CD4-positive, alpha-beta T cell (primary cell): ENCODE measurements at regions not wholly inside any gene's neighbourhood (a gene's known extent, or its start where the extent isn't known, plus 50 kb on each side); places are given as distances from the start of the nearest gene placed in this dataset.

Experiments used
- ATAC-seq: fragments of 200-7000 bp; cut with Tn5 transposase; one replicate; pipeline ENCODE4 v1.10.0; 2022; ENCODE audit warnings: mild to moderate bottlenecking; ENCODE audit not compliant: poor library complexity
- CTCF ChIA-PET: fragments of 350-600 bp; sonication (Branson Sonifier 250); formaldehyde crosslinking; loops from one replicate; lab custom pipeline; 2021; ENCODE audit warnings: antibody characterized with exemption, inconsistent platforms; lab: Charles Lee
- POLR2A ChIA-PET: fragments of 350-600 bp; sonication (Branson Sonifier 250); formaldehyde crosslinking; loops from one replicate; lab custom pipeline; 2021; ENCODE audit warnings: antibody characterized with exemption, inconsistent platforms; lab: Charles Lee
- DNase-seq, 14 experiments: peaks; one replicate each; pipeline ENCODE4 v3.0.0-alpha.2; 2013 to 2020; ENCODE audit warnings: mixed read lengths in 2 of 14
- H3K27ac ChIP-seq, 2 donors: one replicate each; pipeline versions ENCODE4 v1.5.1 to v1.7.0; 2013; ENCODE audit warnings: low read length in 2 of 2, low read depth in 1 of 2, mild to moderate bottlenecking in 1 of 2
- H3K27me3 ChIP-seq, 2 experiments: 1 replicate in 1 of 2; 2 replicates in 1 of 2; pipeline versions ENCODE4 v1.6.1 to v1.7.0; 2013; ENCODE audit warnings: low read length in 2 of 2, control low read depth in 1 of 2, mild to moderate bottlenecking in 1 of 2, moderate library complexity in 1 of 2; ENCODE audit not compliant: insufficient read depth in 2 of 2, control insufficient read depth in 1 of 2
- H3K36me3 ChIP-seq: one replicate; pipeline ENCODE4 v1.6.1; 2013; ENCODE audit warnings: low read length, control low read depth; ENCODE audit not compliant: insufficient read depth
- H3K4me1 ChIP-seq: one replicate; pipeline ENCODE4 v1.6.1; 2013; ENCODE audit warnings: low read length, control low read depth; ENCODE audit not compliant: insufficient read depth
- H3K4me3 ChIP-seq: one replicate; pipeline ENCODE4 v1.5.1; 2013; ENCODE audit warnings: mild to moderate bottlenecking, low read length, moderate library complexity
- H3K9me3 ChIP-seq, 2 experiments: 1 replicate in 1 of 2; 2 replicates in 1 of 2; pipeline versions ENCODE4 v1.6.1 to v1.7.0; 2013; ENCODE audit warnings: low read length in 2 of 2, mild to moderate bottlenecking in 2 of 2, control low read depth in 1 of 2, moderate library complexity in 1 of 2; ENCODE audit not compliant: control insufficient read depth in 1 of 2, insufficient read depth in 1 of 2
- H3K27ac Mint-ChIP-seq: one replicate; pipeline ENCODE4 v1.8.0; 2020; ENCODE audit warnings: mixed read lengths
- H3K27me3 Mint-ChIP-seq: one replicate; pipeline ENCODE4 v1.8.0; 2021; ENCODE audit warnings: mixed read lengths
- H3K36me3 Mint-ChIP-seq: one replicate; pipeline ENCODE4 v1.8.0; 2021; ENCODE audit warnings: low read depth, mixed read lengths
- H3K4me1 Mint-ChIP-seq: one replicate; pipeline ENCODE4 v1.8.0; 2021; ENCODE audit warnings: low read depth, mixed read lengths
- H3K4me3 Mint-ChIP-seq: one replicate; pipeline ENCODE4 v1.8.0; 2020; ENCODE audit warnings: mild to moderate bottlenecking, mixed read lengths
- H3K9me3 Mint-ChIP-seq: one replicate; pipeline ENCODE4 v1.8.0; 2020; ENCODE audit warnings: mixed read lengths
- CTCF ChIP-seq: fragments of 200-600 bp; IDR thresholded peaks from one replicate; pipeline ENCODE4 v1.8.0; 2022; ENCODE audit warnings: antibody characterized with exemption, mild to moderate bottlenecking
- intact Hi-C, 2 experiments: fragments of 100-400 bp; cut with DNase I in 1 of 2; cut with micrococcal nuclease in 1 of 2; formaldehyde crosslinking; loops; one replicate each; pipeline versions ENCODE4 v1.15.1 to v1.9.0; 2023 to 2025; cut with DNase I, micrococcal nuclease

DNA sequence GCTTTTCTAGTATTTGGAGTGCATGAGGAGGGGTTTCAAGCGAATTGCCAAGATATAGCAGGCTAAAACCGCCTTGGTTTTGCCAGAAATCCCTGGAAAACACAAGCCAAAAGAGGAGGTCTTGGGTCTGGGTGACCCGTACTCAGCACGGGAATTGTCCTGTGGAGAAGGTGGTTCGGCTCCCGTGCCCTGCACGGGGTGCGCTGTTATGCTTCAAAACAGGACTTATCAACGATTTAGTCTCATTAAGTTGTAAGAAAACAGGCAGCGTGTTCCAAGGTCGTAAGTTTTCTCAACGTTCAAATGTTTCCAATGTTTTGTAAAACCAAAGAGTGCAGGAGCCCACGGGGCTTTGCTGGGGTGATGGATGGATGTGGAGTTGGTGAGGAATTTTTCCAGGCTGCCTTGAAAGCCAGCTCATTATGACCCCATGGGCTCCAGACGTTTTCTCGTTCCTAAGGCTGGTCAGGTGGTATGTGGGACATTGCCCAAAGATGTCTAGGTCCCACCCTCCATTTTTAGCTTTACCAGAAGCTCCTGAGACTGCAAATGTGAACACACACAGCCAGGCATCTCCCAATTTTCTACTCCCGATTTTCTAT, 75.4 kb upstream of the CLDN14 start:
- DNase-seq = no peak
- H3K27me3 ChIP-seq = peaks cover 0 to 3% of the 10 kb centered on the region in 2 experiments
- no peak for ATAC-seq
- peaks cover under 1% of the 10 kb centered on the region for H3K27me3 Mint-ChIP-seq
- no peaks in the 10 kb centered on the region for H3K9me3 Mint-ChIP-seq
- no peak for TF ChIP-seq CTCF
- H3K27ac Mint-ChIP-seq = no peak overlapping the region
- H3K36me3 Mint-ChIP-seq = no peaks in the 10 kb centered on the region
- H3K9me3 ChIP-seq = peaks cover 0 to 8% of the 10 kb centered on the region in 2 experiments
- no peaks in the 10 kb centered on the region for H3K4me1 Mint-ChIP-seq
- ChIA-PET CTCF (no interaction called here), POLR2A (no interaction called here)
- no peaks in the 10 kb centered on the region for H3K4me1 ChIP-seq
- intact Hi-C loops = no loop called here
- H3K36me3 ChIP-seq = no peaks in the 10 kb centered on the region
- H3K4me3 ChIP-seq = no peak overlapping the region
- H3K27ac ChIP-seq = no peak overlapping the region
- no peak overlapping the region for H3K4me3 Mint-ChIP-seq

DNA sequence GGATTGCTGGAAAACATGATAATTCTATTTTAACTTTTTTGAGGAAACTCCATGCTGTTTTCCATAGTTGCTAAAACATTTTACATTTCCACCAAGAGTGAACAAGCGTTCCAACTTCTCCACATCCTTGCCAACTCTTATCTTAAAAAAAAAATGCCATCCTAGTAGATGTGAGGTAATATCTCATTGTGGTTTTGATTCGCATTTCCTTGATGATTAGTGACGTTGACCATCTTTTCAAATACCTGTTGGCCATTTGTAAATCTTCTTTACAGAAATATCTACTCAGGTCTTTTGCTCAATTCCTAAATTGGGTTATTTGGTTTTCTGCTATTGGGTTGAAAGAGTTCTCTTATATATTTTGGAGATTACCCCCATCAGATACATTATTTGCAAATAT, 77.4 kb upstream of the CLDN14 start:
- ATAC-seq (no peak), DNase-seq (no peak)
- ChIA-PET POLR2A (no interaction called here), CTCF (no interaction called here)
- TF ChIP-seq CTCF = no peak
- intact Hi-C loops = no loop called here
- Mint-ChIP-seq H3K27me3 (peaks cover 6% of the 10 kb centered on the region), H3K9me3 (no peaks in the 10 kb centered on the region), H3K4me3 (no peak overlapping the region), H3K4me1 (no peaks in the 10 kb centered on the region), H3K27ac (no peak overlapping the region), H3K36me3 (no peaks in the 10 kb centered on the region)
- Histone ChIP-seq H3K36me3 (no peaks in the 10 kb centered on the region), H3K4me3 (no peak overlapping the region), H3K27ac (no peak overlapping the region), H3K9me3 (peaks cover 0 to 8% of the 10 kb centered on the region in 2 experiments), H3K27me3 (peaks cover 0 to 3% of the 10 kb centered on the region in 2 experiments), H3K4me1 (no peaks in the 10 kb centered on the region)

DNA sequence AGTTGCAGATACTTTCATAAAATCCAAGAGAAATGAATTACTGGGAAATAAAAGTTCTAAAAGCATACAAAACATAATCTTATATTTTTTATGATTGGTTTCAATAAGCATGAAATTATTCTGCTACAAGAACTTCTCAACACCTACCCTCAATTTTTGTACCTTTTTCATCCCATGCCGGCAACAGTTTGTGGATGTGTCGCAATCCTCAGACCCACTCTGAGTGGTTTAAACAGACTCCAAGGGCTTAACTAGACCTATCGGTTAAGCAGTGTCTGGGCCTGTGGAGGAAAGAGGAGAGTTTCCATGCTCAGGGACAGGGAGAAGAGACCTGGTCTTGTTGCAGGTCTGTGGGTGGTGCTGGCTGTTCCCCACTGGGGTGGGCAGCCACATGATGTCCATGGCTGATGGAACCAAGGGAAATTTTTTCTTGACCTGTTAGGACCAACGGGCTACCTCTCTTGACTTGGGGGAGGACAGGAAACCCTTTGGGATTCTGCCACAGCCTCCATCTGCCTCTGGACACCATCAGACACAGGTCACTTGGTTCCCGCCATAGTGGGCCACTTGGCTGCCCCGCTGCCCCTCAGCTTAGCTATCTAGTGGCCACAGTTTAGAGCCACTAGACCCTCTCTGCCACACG, 81.1 kb upstream of the CLDN14 start:
- Mint-ChIP-seq H3K9me3 (no peaks in the 10 kb centered on the region), H3K27me3 (peaks cover 28% of the 10 kb centered on the region), H3K4me3 (no peak overlapping the region), H3K4me1 (no peaks in the 10 kb centered on the region), H3K27ac (no peak overlapping the region), H3K36me3 (no peaks in the 10 kb centered on the region)
- peaks cover 11% of the 10 kb centered on the region in 2 experiments for H3K27me3 ChIP-seq
- no peaks in the 10 kb centered on the region for H3K4me1 ChIP-seq
- no peaks in the 10 kb centered on the region for H3K9me3 ChIP-seq
- ATAC-seq (no peak), DNase-seq (no peak)
- ChIA-PET CTCF (no interaction called here), POLR2A (no interaction called here)
- TF ChIP-seq CTCF = no peak
- H3K4me3 ChIP-seq = no peak overlapping the region
- H3K27ac ChIP-seq = no peak overlapping the region
- intact Hi-C loops = no loop called here
- H3K36me3 ChIP-seq = no peaks in the 10 kb centered on the region
